ENCODE measurements at regions not wholly inside any gene's neighbourhood (a gene's known extent, or its start where the extent isn't known, plus 50 kb on each side); places are given as distances from the start of the nearest gene placed in this dataset.

DNA sequence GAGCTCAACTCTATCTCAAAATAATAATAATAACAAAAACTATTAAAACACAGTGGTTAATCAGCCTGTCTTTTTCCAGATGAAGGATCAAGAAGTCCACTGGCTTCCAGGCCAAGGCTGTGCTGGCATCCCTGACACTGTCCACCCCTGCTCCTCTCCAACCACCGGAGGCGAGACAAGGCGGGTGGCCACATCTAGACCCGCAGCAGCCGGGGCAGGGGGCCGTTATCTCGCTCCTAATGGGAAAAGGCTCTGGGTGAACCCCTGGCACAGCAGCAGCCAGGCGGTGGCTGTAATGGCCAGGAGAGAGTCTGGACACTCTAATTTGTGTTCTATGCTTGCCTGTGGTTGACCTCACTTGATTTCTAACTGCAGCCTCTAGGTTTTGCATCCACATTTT lies 158.0 kb upstream of the SOX1 start:
- no peak overlapping the region for H3K4me3 ChIP-seq
- POLR2A ChIA-PET = no interaction called here
- no peak overlapping the region for H3K27ac ChIP-seq (ENCODE audit: control insufficient read depth, insufficient read depth)
- intact Hi-C loops (cut with micrococcal nuclease; ENCODE audit: unreplicated experiment) (no loop called here), in situ Hi-C loops (cut with MboI) (no loop called here)
- ATAC-seq (no peak), DNase-seq (ENCODE audit: low read depth, low spot score) (no peak), FAIRE-seq (no peak)
- no peaks in the 10 kb centered on the region for H3K4me1 ChIP-seq (ENCODE audit: control insufficient read depth, insufficient read depth, low read length)
- TF ChIP-seq, protein P1, sequence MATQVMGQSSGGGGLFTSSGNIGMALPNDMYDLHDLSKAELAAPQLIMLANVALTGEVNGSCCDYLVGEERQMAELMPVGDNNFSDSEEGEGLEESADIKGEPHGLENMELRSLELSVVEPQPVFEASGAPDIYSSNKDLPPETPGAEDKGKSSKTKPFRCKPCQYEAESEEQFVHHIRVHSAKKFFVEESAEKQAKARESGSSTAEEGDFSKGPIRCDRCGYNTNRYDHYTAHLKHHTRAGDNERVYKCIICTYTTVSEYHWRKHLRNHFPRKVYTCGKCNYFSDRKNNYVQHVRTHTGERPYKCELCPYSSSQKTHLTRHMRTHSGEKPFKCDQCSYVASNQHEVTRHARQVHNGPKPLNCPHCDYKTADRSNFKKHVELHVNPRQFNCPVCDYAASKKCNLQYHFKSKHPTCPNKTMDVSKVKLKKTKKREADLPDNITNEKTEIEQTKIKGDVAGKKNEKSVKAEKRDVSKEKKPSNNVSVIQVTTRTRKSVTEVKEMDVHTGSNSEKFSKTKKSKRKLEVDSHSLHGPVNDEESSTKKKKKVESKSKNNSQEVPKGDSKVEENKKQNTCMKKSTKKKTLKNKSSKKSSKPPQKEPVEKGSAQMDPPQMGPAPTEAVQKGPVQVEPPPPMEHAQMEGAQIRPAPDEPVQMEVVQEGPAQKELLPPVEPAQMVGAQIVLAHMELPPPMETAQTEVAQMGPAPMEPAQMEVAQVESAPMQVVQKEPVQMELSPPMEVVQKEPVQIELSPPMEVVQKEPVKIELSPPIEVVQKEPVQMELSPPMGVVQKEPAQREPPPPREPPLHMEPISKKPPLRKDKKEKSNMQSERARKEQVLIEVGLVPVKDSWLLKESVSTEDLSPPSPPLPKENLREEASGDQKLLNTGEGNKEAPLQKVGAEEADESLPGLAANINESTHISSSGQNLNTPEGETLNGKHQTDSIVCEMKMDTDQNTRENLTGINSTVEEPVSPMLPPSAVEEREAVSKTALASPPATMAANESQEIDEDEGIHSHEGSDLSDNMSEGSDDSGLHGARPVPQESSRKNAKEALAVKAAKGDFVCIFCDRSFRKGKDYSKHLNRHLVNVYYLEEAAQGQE (IDR thresholded peaks at IDR 0.05; ENCODE audit: low read depth, low read length) = no peak
- TF ChIP-seq CHD2 (IDR thresholded peaks at IDR 0.05; ENCODE audit: borderline replicate concordance, low read depth, low read length) (no peak), ZSCAN29 (IDR thresholded peaks at IDR 0.05) (no peak), SIN3A (IDR thresholded peaks at IDR 0.05; ENCODE audit: low read depth, low read length) (no peak), NFXL1 (IDR thresholded peaks at IDR 0.05; ENCODE audit: borderline replicate concordance) (no peak), RB1 (IDR thresholded peaks at IDR 0.05; ENCODE audit: borderline replicate concordance) (no peak), NFYB (IDR thresholded peaks at IDR 0.05; ENCODE audit: insufficient read depth, low read depth, low read length) (no peak), CBFB (IDR thresholded peaks at IDR 0.05; ENCODE audit: low read depth) (no peak), KLF5 (IDR thresholded peaks at IDR 0.05; ENCODE audit: partially characterized antibody) (no peak), GATAD2B (conservative IDR thresholded peaks at IDR 0.05; ENCODE audit: low read depth) (no peak), SMAD1 (IDR thresholded peaks at IDR 0.05; ENCODE audit: low read depth, partially characterized antibody) (no peak)
- TF ChIP-seq, protein P2, sequence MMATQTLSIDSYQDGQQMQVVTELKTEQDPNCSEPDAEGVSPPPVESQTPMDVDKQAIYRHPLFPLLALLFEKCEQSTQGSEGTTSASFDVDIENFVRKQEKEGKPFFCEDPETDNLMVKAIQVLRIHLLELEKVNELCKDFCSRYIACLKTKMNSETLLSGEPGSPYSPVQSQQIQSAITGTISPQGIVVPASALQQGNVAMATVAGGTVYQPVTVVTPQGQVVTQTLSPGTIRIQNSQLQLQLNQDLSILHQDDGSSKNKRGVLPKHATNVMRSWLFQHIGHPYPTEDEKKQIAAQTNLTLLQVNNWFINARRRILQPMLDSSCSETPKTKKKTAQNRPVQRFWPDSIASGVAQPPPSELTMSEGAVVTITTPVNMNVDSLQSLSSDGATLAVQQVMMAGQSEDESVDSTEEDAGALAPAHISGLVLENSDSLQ (IDR thresholded peaks at IDR 0.05) = no peak
- no peaks in the 10 kb centered on the region for H4K20me1 ChIP-seq (ENCODE audit: control insufficient read depth, insufficient read depth)
- no peaks in the 10 kb centered on the region for H3K27me3 ChIP-seq (replicated peaks in 1 of 2; ENCODE audit: control insufficient read depth in 2 of 2, insufficient read depth in 2 of 2, low read length in 1 of 2)
- SMC1A ChIA-PET (ENCODE audit: uncharacterized antibody, unreplicated experiment) = no interaction called here
- RAD21 ChIA-PET (ENCODE audit: unreplicated experiment) = no interaction called here
- BruUV-seq (replicated peaks) = no TSS peak
- H2AFZ ChIP-seq (ENCODE audit: control insufficient read depth, low read depth, low read length) = no peak overlapping the region
- CTCF ChIA-PET = no interaction called here
- no peaks in the 10 kb centered on the region for H3K36me3 ChIP-seq (ENCODE audit: control insufficient read depth in 2 of 2, insufficient read depth in 2 of 2, low read length in 1 of 2)
- H3K9ac ChIP-seq (ENCODE audit: control insufficient read depth, insufficient read depth, low read length) = no peak overlapping the region
- H3K79me2 ChIP-seq (ENCODE audit: control insufficient read depth, insufficient read depth, low read length) = no peaks in the 10 kb centered on the region
- 18% methylated on average over 8 of the region's 8 CpGs for WGBS (ENCODE audit: insufficient coverage, insufficient replicate concordance, low lambda C conversion rate, missing lambda C conversion rate)
- H3K9me3 ChIP-seq (replicated peaks; ENCODE audit: control insufficient read depth, insufficient read depth, low read length) = no peaks in the 10 kb centered on the region
- H3K4me2 ChIP-seq (ENCODE audit: control insufficient read depth, insufficient read depth) = no peak overlapping the region

All from GM12878 (cell line).